Activated CD4-positive, alpha-beta T cell treated with anti-CD3 and anti-CD28 coated beads for 36 hours (primary cell): ENCODE measurements at regions not wholly inside any gene's neighbourhood (a gene's known extent, or its start where the extent isn't known, plus 50 kb on each side); places are given as distances from the start of the nearest gene placed in this dataset.

Experiments
- ATAC-seq: fragments of 200-7000 bp; cut with Tn5 transposase; one replicate; pipeline ENCODE4 v1.10.0; 2021; ENCODE audit warnings: mild to moderate bottlenecking, moderate library complexity
- CTCF ChIA-PET: fragments of 350-600 bp; sonication (Branson Sonifier 250); formaldehyde crosslinking; loops from one replicate; lab custom pipeline; 2021; ENCODE audit warnings: antibody characterized with exemption; lab: Charles Lee
- POLR2A ChIA-PET: fragments of 350-600 bp; sonication (Branson Sonifier 250); formaldehyde crosslinking; loops from one replicate; lab custom pipeline; 2021; ENCODE audit warnings: antibody characterized with exemption, inconsistent platforms; lab: Charles Lee
- DNase-seq: peaks from one replicate; pipeline ENCODE4 v3.0.0-alpha.2; 2020
- H3K27ac Mint-ChIP-seq: one replicate; pipeline ENCODE4 v1.8.0; 2021; ENCODE audit warnings: mixed read lengths
- H3K27me3 Mint-ChIP-seq: one replicate; pipeline ENCODE4 v1.8.0; 2021; ENCODE audit warnings: mixed read lengths
- H3K36me3 Mint-ChIP-seq: one replicate; pipeline ENCODE4 v1.8.0; 2021; ENCODE audit warnings: low read depth, mixed read lengths
- H3K4me1 Mint-ChIP-seq: one replicate; pipeline ENCODE4 v1.8.0; 2021; ENCODE audit warnings: mixed read lengths
- H3K4me3 Mint-ChIP-seq: one replicate; pipeline ENCODE4 v1.8.0; 2021; ENCODE audit warnings: mild to moderate bottlenecking, moderate library complexity, mixed read lengths
- H3K9me3 Mint-ChIP-seq: one replicate; pipeline ENCODE4 v1.8.0; 2021; ENCODE audit warnings: low read depth, mixed read lengths
- intact Hi-C, 2 experiments: fragments of 100-400 bp; cut with DNase I in 1 of 2; cut with micrococcal nuclease in 1 of 2; formaldehyde crosslinking; loops; one replicate each; pipeline versions ENCODE4 v1.14.2 to v1.15.1; 2022 to 2024; cut with DNase I, micrococcal nuclease

DNA sequence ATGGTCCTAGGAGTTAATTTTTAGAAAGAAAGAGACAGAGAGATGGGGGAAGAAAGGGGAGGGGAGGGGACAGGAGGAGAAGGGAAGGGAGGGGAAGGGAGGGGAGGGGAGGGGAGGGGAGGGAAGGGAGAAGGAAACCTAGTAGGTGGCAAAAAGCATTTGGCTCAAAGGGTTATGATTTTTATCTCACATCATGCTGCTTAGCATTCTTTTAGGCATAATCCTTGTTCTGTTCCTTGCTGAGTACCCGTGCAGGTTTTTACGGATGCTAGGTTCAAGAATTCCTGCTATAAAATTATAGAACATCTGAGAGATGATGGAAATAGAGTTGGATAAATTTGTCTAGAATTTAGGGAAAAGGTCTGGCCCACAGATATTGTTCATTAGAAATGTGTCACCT is 132.4 kb upstream of the PRSS1 start:
- Mint-ChIP-seq H3K4me3 (peak overlapping the region; percentile 67), H3K36me3 (peaks cover 3% of the 10 kb centered on the region), H3K27me3 (no peaks in the 10 kb centered on the region), H3K9me3 (no peaks in the 10 kb centered on the region), H3K27ac (peak overlapping the region; percentile 80), H3K4me1 (peaks cover 24% of the 10 kb centered on the region)
- ATAC-seq (no peak), DNase-seq (no peak)
- CTCF ChIA-PET: interaction anchor here (2.1 kb wide), 1 partner anchor 13 kb away, joined by 11 read pairs; no protein-coding TSS in a partner anchor
- POLR2A ChIA-PET: no interaction called here
- intact Hi-C loops: no loop called here

DNA sequence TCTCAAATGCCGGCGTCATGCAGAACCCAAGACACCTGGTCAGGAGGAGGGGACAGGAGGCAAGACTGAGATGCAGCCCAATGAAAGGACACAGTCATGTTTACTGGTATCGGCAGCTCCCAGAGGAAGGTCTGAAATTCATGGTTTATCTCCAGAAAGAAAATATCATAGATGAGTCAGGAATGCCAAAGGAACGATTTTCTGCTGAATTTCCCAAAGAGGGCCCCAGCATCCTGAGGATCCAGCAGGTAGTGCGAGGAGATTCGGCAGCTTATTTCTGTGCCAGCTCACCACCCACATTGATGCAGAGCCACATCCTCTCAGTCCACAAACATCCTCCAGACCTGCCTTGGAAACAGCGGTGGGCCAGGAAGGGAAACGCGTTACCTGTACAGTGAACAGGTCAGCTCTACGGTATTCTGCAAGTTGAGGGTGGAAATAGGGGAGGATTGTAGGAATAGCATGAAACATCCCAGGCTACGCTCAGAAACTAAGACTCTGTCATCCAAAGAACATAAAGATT is 133.1 kb upstream of the PRSS1 start:
- CTCF ChIA-PET: interaction anchor here (0.8 to 2.1 kb wide), 2 partner anchors 12 to 56 kb away, joined by 4 to 11 read pairs; no protein-coding TSS in a partner anchor
- intact Hi-C loops: no loop called here

DNA sequence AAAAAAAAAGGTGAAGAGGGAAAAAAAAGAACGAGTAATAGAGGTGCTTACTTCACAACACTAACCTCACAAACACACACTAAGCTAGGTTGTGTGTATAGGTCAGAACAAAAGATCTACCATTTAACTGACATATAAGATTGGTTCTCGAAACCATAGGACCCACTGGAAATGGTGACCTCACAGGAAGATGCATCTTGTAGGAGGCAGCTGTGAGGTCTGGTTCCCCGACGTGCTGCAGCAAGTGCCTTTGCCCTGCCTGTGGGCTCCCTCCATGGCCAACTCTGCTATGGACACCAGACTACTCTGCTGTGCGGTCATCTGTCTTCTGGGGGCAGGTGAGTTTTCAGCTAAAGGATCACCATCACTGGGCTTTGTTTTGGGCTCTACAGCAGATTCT is 133.8 kb upstream of the PRSS1 start:
- ChIA-PET CTCF (interaction anchor here (0.8 to 2.1 kb wide), 3 partner anchors 11 to 57 kb away, joined by 4 to 11 read pairs (median 4); no protein-coding TSS in a partner anchor), POLR2A (no interaction called here)
- Mint-ChIP-seq H3K36me3 (peaks cover 3% of the 10 kb centered on the region), H3K9me3 (no peaks in the 10 kb centered on the region), H3K4me1 (peaks cover 31% of the 10 kb centered on the region), H3K27ac (peak overlapping the region; percentile 80), H3K27me3 (no peaks in the 10 kb centered on the region), H3K4me3 (peak overlapping the region; percentile 67)
- DNase-seq (no peak), ATAC-seq (peak; percentile 21)
- intact Hi-C loops: no loop called here

More for the DNA sequence above, 133.1 kb upstream of the PRSS1 start:
- POLR2A ChIA-PET: no interaction called here
- Mint-ChIP-seq H3K36me3 (peaks cover 3% of the 10 kb centered on the region), H3K27ac (peak overlapping the region; percentile 80), H3K9me3 (no peaks in the 10 kb centered on the region), H3K4me1 (peaks cover 26% of the 10 kb centered on the region), H3K4me3 (peak overlapping the region; percentile 67), H3K27me3 (no peaks in the 10 kb centered on the region)
- DNase-seq: no peak
- peak; percentile 20 for ATAC-seq

DNA sequence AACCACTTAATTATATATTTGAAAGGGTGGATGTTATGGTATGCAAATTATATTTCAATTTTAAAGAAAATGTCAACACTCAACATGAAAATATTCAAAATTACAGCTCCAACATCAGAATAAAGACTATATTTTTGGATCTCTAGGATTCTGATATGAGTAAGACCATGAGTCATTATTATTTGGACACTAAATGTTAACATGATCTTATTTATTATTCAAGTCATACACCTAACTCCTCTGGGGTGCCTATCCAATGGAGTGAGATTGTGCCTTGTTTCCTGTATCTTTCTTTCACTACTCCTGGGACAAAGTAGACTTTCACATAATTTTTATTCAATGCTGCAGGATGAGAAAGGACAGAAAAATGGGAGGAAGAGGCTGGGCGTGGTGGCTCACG is 135.2 kb upstream of the PRSS1 start:
- DNase-seq (no peak), ATAC-seq (no peak)
- POLR2A ChIA-PET: no interaction called here
- CTCF ChIA-PET: no interaction called here
- H3K4me3 Mint-ChIP-seq: no peak overlapping the region
- H3K9me3 Mint-ChIP-seq: no peaks in the 10 kb centered on the region
- H3K4me1 Mint-ChIP-seq: peaks cover 42% of the 10 kb centered on the region
- no peak overlapping the region for H3K27ac Mint-ChIP-seq
- intact Hi-C loops: no loop called here
- H3K27me3 Mint-ChIP-seq: peaks cover 2% of the 10 kb centered on the region
- H3K36me3 Mint-ChIP-seq: peaks cover 3% of the 10 kb centered on the region

DNA sequence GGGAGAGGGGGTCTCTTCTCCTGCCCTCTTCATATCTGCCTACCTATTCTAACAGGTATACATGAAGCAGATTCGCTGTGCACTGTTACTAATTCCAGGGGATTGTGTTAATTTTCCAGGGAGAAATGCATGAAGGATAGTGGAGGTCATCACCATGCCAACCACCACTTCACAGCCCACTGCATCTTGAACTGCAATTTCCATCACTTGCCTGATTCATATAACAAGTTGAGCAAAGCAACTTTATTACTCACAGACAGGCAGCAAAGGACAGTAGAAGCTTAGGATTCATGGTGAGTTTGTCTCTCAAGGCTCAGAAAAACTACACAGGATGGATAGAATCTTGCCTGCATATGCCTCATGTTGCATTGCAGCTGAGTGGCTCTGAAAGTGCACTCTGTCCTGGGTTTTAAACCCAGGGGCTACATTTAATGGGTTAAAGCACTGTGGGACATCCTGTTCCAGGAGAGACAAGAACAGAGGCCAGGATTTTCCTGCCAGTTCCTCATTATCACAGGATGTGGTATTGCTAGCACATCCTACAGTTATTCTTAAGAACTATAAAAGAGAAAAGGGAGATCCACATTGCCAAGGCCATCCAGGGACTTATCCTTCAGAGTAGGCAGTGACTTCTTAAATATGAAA is 136.9 kb upstream of the PRSS1 start:
- no peak for DNase-seq
- ChIA-PET CTCF (interaction anchor here (1.4 to 1.8 kb wide), 2 partner anchors 8 to 199 kb away, joined by 5 to 6 read pairs; no protein-coding TSS in a partner anchor), POLR2A (no interaction called here)
- peaks cover 45% of the 10 kb centered on the region for H3K4me1 Mint-ChIP-seq
- H3K36me3 Mint-ChIP-seq: no peaks in the 10 kb centered on the region
- H3K9me3 Mint-ChIP-seq: no peaks in the 10 kb centered on the region
- peaks cover 3% of the 10 kb centered on the region for H3K27me3 Mint-ChIP-seq
- intact Hi-C loops: no loop called here
- H3K27ac Mint-ChIP-seq: peak overlapping the region; percentile 47
- ATAC-seq: peak; percentile 47
- H3K4me3 Mint-ChIP-seq: no peak overlapping the region

DNA sequence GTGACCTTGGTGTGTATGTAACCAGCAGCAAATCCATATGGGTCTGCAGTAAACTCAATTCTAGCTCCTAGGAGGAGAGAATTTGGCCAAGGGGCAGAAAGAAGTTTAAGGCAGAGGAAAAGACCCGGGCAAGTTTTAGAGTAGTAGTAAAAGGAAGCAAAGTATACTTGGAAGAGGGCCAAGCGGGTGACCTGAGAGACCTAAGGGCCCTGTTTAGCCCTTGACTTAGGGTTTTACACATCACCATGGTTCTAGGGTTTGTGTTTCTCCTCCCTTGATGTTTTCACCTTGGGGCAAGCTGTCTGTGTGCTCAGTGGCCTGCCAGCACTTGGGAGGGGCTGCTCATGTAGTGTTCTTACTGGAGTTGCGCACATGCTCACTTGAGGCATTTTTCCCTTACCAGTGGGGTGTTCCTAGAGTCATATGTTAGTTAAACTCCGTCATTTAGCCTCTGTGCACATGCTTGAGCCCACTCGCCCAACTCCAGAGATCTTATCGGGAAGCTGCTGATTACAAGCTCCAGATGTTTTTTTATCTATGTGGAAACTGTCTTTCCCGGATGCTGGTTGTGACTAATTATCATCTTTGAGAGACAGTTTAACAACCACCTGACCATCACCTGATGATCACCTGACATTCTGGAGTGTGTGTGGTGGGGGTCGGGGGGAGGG is 137.6 kb upstream of the PRSS1 start:
- ChIA-PET POLR2A (no interaction called here), CTCF (interaction anchor here (0.9 to 1.8 kb wide), 4 partner anchors 8 to 199 kb away, joined by 4 to 6 read pairs (median 5); no protein-coding TSS in a partner anchor)
- ATAC-seq (no peak), DNase-seq (no peak)
- H3K9me3 Mint-ChIP-seq: no peaks in the 10 kb centered on the region
- H3K27me3 Mint-ChIP-seq: peaks cover 3% of the 10 kb centered on the region
- intact Hi-C loops: no loop called here
- peak overlapping the region; percentile 65 for H3K27ac Mint-ChIP-seq
- peaks cover 45% of the 10 kb centered on the region for H3K4me1 Mint-ChIP-seq
- H3K36me3 Mint-ChIP-seq: no peaks in the 10 kb centered on the region
- no peak overlapping the region for H3K4me3 Mint-ChIP-seq

DNA sequence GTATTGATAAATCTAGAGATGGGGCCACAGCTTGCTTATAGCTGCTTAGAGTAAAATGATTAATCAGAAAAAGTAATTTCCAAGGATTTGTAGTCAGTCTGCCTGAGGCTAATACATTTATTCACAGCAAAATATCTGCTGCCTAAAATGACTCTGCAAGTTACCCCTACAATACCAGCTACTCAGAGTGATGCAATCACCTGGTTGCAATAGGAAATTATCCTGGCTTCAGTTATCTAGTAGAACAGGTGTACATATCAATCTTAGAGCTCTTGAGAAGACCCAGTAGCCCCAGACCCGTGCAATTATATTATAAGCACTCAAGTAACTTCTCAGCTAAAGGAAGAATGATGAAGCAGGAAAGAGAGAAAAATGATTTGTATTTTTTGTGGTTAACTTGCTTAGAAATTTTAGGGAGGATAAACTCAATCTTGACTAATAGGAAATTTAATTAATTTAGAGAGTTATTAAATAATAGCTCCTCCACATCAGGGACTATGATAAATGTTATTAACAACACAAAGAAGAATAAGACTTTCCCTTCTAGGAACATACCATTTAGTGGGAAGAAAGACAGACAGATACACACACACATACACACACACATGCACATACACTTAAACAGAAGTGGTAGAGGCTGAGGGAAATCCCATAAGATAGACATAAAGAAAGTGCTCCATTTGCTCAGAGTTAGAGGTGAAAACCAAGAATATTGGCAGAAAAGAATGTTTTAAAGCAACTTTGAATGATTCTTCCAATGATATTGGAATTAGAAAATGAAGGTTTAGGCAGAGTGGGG is 140.4 kb upstream of the PRSS1 start:
- H3K4me3 Mint-ChIP-seq: peak overlapping the region; percentile 43
- no peak for DNase-seq
- no peaks in the 10 kb centered on the region for H3K9me3 Mint-ChIP-seq
- ATAC-seq: peak; percentile 36
- intact Hi-C loops: loop anchor here (10.0 kb wide), 1 partner anchor 606 kb away; no protein-coding TSS in a partner anchor
- POLR2A ChIA-PET: interaction anchor here (0.6 to 1.1 kb wide), 2 partner anchors 180 to 251 kb away, joined by 3 to 4 read pairs; no protein-coding TSS in a partner anchor
- H3K4me1 Mint-ChIP-seq: peaks cover 46% of the 10 kb centered on the region
- H3K27ac Mint-ChIP-seq: peak overlapping the region; percentile 75
- H3K27me3 Mint-ChIP-seq: peaks cover 6% of the 10 kb centered on the region
- CTCF ChIA-PET: interaction anchor here (0.7 to 4.1 kb wide), 10 partner anchors 10 to 202 kb away, joined by 3 to 17 read pairs (median 4); no protein-coding TSS in a partner anchor
- no peaks in the 10 kb centered on the region for H3K36me3 Mint-ChIP-seq

DNA sequence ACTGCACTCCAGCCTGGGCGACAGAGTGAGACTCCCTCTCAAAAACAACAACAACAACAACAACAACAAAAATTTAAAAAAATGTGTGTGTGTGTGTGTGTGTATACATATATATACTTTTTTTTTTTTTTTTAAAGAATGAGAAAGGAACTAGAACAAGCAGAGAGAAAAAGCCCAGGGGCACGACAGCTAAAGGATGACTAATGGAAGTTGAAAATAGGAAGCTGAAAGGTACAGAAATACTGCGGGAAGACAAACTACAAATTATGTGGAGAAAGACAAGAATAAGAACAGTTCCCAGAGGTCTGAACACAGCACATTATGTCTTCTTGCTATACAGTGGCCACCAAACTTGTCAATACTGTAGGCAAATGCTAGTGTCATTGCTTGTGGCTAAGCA is 141.9 kb upstream of the PRSS1 start:
- Mint-ChIP-seq H3K27me3 (peaks cover 6% of the 10 kb centered on the region), H3K36me3 (no peaks in the 10 kb centered on the region), H3K4me3 (no peak overlapping the region), H3K27ac (peak overlapping the region; percentile 55), H3K9me3 (no peaks in the 10 kb centered on the region), H3K4me1 (peaks cover 43% of the 10 kb centered on the region)
- DNase-seq (no peak), ATAC-seq (no peak)
- CTCF ChIA-PET: interaction anchor here (0.6 to 4.1 kb wide), 3 partner anchors 96 to 389 kb away, joined by 3 to 17 read pairs (median 3); no protein-coding TSS in a partner anchor
- POLR2A ChIA-PET: no interaction called here
- intact Hi-C loops: loop anchor here (10.0 kb wide), 1 partner anchor 607 kb away; no protein-coding TSS in a partner anchor

DNA sequence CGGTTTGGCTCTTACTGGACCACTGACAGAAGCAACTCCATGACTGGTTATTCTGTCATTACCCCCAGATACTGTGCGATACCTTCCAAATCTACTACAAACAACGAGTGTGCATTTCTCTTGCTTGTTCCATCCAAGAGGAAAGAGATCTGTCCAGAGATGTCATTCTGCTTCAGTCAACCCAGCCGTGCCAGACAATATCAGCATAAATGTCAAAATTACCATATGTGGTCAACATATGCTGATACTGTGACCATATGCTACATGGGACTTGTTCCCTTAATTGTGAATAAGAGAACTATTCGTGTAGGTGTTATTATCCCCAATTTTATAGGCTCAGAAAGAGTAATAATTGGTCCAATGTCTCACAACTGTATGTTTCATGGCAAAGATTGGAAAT is 143.2 kb upstream of the PRSS1 start:
- Mint-ChIP-seq H3K27me3 (peaks cover 6% of the 10 kb centered on the region), H3K36me3 (no peaks in the 10 kb centered on the region), H3K4me3 (no peak overlapping the region), H3K4me1 (peaks cover 40% of the 10 kb centered on the region), H3K9me3 (no peaks in the 10 kb centered on the region), H3K27ac (peak overlapping the region; percentile 33)
- CTCF ChIA-PET: interaction anchor here (0.5 to 4.1 kb wide), 2 partner anchors 19 to 205 kb away, joined by 4 to 17 read pairs; no protein-coding TSS in a partner anchor
- intact Hi-C loops: loop anchor here (10.0 kb wide), 1 partner anchor 609 kb away; no protein-coding TSS in a partner anchor
- POLR2A ChIA-PET: no interaction called here
- DNase-seq: no peak
- ATAC-seq: no peak

DNA sequence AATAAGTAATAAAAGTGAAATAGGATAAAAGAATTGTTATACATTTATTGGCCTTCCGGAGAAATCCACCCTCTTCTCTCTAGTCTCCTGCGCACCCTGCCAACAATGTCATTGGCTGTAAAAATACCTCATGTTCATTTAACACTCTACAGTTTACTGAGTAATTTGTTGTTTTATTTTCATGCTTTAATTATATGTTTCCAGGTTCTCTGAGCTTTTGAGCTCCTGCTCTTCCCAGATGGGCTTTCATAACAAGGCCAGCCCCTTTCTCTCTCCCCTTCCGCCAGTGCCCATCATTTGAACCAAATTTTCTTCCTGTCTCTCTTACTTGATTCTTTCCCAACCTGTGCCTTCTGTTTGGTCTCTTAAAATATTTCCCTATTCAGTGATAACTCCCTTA is 144.6 kb upstream of the PRSS1 start:
- Mint-ChIP-seq H3K27ac (peak overlapping the region; percentile 67), H3K27me3 (peaks cover 6% of the 10 kb centered on the region), H3K9me3 (no peaks in the 10 kb centered on the region), H3K4me1 (peaks cover 28% of the 10 kb centered on the region), H3K36me3 (no peaks in the 10 kb centered on the region), H3K4me3 (peak overlapping the region; percentile 31)
- DNase-seq (no peak), ATAC-seq (no peak)
- ChIA-PET CTCF (interaction anchor here (0.7 to 2.7 kb wide), 31 partner anchors 7 to 610 kb away, joined by 3 to 22 read pairs (median 5); no protein-coding TSS in a partner anchor), POLR2A (no interaction called here)
- intact Hi-C loops: loop anchor here (1.0 to 10.0 kb wide), 6 partner anchors 28 to 610 kb away; no protein-coding TSS in a partner anchor
